GM19035 (cell line): ENCODE measurements at regions not wholly inside any gene's neighbourhood (a gene's known extent, or its start where the extent isn't known, plus 50 kb on each side); places are given as distances from the start of the nearest gene placed in this dataset.

Source experiments
- ATAC-seq: cut with Tn5 transposase; IDR thresholded peaks from one replicate; pipeline ENCODE4 v1.9.1; 2021; ENCODE audit not compliant: unreplicated experiment

- no peak for ATAC-seq
Measured at GRCh38 chr16:63596716-63597115, 1525.1 kb downstream of the CDH11 start.

GRCh38 chr16:63592852-63593251 lies 1529.0 kb downstream of the CDH11 start:
- ATAC-seq: no peak

DNA sequence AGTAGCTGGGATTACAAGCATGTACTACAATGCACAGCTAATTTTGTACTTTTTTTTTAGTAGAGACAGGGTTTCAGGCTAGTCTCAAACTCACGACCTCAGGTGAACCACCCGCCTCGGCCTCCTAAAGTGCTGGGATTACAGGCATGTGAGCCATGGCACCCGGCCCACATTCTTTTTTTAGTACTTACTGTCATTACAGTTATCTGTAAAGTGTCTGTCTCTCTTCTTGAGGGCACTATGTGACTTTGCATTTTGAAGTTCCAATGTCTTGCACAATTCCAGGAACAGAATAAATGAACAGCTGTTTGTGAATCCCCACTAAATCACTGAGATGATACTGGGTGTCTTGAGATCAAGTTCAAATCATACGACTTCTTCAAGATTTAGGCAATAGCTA lies 1540.3 kb downstream of the CDH11 start:
- ATAC-seq: no peak

DNA sequence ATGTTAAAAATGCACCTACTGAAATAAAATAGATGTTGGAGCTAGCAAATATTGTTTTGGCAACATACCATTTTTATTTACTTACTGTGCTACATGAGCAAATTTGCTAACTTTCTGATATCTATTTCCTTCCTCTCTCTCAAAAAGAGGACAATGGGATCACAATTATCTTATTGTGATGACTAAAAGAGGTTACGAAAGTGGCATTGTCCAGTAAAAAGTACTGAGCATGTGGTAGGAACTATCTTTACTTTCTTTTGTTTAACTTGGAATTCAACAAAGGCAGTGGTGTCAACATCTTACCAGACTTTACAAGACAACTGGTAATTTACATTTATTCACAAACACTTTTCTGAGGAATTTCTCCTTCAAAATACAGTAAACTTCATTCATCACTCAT lies 1542.6 kb upstream of the CDH8 start:
- ATAC-seq: no peak

DNA sequence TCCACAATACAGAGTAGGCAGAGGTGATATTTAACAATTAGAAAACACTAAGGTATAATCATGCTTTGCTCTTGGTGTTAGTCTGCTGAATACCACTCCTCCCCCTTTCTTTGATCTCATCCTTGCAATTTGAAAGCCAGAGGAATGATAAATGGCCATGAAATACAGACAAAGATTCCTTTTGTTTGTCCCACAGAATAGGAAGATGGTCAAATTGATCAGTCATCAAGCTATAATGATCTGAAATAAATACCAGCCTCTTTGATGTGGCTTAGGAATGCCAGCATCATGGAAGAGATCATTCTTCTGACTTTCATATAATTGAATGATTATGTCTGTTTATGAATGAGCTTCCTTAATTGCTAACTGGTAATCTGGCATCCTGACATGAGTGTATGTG lies 1541.7 kb upstream of the CDH8 start:
- no peak for ATAC-seq

- no peak for ATAC-seq
Measured at GRCh38 chr16:63575041-63575440, 1538.8 kb upstream of the CDH8 start.

- ATAC-seq: no peak
Measured at GRCh38 chr16:63568164-63568563, 1531.9 kb upstream of the CDH8 start.

DNA sequence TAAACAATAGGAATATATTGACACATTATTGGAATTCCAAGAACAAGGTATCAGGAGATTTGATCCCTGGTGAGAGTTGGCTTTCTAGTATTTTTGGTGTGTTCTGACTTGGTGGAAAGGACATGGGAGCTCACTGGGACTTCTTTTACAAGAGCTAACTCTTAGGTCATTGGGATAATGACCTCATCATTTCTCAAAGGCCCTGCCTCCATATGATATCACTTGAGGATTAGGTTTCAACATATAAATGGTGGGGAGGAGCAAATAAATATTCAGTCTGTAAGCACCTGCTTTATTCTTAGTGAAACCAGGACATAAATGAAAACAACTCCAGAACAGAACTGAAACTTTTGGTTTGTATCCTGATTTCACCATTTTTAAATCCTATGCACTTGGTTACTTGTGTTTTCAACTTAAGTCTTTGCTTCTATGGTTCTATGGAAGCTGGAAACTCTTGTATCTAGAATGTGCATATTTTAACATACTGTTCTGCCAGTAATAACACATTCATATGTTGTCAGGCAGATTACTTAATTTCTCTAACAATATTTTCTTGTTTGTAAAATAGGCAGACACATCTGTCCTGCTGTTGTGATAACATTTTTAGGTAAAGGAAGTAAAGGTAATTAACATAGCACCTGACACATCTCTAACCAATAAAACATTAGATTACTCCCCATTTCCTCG lies 1527.7 kb upstream of the CDH8 start:
- no peak for ATAC-seq

DNA sequence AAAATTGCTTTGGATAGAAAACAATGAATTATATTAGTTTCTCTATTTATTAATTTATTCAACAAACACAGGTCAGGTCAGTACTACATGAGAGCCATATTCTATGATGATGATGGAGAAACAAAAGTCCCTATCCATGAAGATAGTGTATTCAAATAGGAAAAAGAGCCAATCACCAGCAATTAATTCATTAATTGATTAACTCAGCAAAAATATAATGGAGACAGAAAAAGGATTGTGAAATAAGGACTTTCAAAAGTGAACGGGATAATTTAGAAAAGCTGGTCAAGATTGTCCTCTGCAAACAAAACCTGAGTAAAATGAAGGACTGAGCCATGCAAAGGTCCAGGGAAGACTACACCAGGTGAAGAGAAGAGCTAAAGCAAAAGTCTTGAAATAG lies 1517.7 kb upstream of the CDH8 start:
- ATAC-seq: no peak

DNA sequence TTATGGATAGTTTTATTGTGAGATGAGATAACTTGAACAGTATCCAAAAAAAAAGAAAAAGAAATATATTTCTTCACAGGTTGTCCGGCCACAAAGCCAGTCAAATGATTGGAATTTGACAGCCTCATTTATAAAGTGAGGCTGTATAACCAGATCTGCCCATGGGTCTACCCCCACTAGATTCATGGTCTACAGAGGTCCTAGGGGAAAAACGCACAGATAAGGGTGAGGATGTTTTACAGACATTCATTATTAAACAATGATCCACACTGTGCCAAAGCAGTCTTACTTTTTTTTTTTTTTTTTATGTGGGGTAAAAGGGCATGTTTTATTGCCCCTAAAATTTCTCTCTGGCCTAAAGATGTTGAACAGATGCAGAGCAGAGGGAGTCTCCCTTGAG lies 1503.0 kb upstream of the CDH8 start:
- no peak for ATAC-seq

GRCh38 chr16:63530974-63531373 lies 1494.7 kb upstream of the CDH8 start:
- no peak for ATAC-seq

- ATAC-seq: no peak
Measured at GRCh38 chr16:63530208-63530607, 1494.0 kb upstream of the CDH8 start.

DNA sequence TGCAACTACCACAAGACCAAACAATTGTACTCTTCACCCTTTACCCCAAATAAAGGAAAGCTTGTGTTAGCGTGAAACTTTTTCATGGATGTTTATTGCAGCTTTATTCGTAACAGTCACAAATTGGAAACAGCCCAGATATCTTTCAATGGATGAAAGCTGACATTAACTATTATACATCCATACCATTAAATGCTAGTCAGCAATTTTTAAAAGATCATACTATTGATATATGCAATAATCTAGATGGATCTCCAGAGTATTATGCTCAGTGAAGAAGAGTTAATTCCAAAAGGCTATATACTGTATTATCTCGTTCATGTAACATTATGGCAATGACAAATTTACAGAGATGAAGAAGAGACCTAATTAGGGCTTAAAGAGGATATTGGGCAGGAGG lies 1491.2 kb upstream of the CDH8 start:
- ATAC-seq: no peak

- ATAC-seq: no peak
Measured at GRCh38 chr16:63516394-63516793, 1480.2 kb upstream of the CDH8 start.

DNA sequence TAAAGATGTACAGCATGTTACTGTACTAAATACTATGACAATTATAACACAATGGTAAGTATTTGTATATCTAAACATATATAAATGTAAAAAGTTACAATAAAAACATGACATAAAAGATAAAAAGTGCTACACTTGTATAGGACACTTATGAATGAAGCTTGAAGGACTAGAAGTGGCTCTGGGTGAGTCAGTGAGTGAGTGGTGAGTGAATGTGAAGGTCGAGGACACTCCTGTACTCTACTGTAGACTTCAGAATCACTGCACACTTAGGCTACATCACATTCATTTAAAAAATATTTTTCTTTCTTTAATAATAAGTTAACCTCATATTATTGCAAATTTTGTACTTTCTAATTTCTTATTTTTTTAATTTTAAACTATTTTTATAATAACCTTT lies 1476.7 kb upstream of the CDH8 start:
- ATAC-seq: no peak

GRCh38 chr16:63497408-63497807 lies 1461.2 kb upstream of the CDH8 start:
- ATAC-seq: no peak

GRCh38 chr16:63496282-63496681 lies 1460.0 kb upstream of the CDH8 start:
- no peak for ATAC-seq

- no peak for ATAC-seq
Measured at GRCh38 chr16:63488955-63489354, 1452.7 kb upstream of the CDH8 start.

DNA sequence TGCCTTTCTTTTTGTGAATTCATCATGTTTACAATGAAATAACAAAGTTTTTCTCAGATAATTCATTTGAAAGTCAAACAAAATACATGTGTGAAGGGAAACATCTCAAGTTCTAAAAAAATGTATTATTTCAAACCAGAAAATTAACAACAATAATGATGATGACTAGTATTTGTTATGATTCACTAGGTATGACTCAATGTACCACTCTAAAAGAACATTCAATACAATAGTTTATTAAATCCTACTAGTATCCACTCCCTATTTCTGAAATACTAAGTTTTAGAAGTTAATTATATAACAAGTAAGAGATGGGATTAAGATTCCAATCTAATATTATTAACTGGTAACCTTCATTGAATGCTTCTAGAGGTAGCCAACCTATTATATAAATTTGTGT lies 1444.8 kb upstream of the CDH8 start:
- no peak for ATAC-seq

DNA sequence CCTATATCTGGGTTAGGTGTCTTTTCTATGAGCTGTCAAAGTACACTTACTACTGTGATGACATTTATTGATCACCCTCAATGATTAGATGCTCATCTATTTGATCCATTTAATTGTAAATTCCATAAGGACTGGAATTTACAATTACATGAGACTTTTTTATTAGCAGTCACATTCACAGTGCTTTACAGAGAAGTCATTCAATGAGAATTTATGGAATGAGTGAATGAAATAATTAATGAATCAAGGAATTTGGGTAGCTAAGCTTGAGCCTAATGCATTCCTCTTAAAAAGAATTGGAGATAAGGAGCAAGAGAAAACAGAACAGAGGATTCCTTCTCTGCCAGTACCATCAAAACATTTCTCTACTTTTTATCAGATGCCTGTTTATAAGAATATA lies 1437.5 kb upstream of the CDH8 start:
- no peak for ATAC-seq

DNA sequence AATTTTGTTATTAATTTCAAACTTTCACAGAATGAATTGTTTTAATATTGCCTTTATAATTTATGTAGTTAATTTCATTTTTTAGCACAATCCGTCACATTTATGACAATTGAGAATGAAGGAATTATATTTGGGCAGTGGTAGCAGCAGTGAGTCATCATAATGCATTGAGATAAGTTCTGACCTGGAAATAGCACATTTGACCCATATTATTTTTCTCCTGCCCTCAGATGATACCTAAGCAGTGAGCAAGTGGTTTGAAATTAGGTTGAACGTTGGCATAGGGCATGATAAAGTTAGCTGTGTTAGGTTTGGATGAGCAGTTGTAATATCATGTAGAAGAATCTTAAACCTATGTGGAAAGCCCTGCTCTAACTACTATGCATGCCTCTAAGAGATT lies 1431.3 kb upstream of the CDH8 start:
- no peak for ATAC-seq

DNA sequence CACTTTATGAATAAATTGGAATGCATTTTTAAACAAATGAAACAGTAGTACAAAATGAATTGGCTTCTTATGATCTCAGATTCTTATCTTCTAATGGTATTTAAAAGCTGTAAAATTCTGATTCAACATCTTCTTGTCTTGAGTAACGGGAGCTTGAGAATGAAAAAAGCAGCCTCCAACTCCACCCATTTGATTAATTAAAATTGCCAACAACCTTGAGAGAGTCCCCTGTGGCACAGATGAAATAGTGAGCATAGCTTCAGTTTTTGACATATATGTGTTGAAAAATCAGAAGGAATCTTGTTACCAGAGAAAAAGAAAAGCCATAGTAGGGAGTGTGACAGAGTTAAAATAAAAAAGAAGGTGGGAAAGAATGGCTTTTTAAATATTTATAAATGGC lies 1426.1 kb upstream of the CDH8 start:
- no peak for ATAC-seq

- no peak for ATAC-seq
Measured at GRCh38 chr16:63461248-63461841, 1425.1 kb upstream of the CDH8 start.
